Neural progenitor cell (in vitro differentiated cells): ENCODE measurements at regions not wholly inside any gene's neighbourhood (a gene's known extent, or its start where the extent isn't known, plus 50 kb on each side); places are given as distances from the start of the nearest gene placed in this dataset.
"Not testable (repeated sequence)": the region's sequence is repeated elsewhere in the genome, so short reads cannot be mapped to it uniquely, and the experiment has no call there.

Experiments
- CTCF ChIP-seq: fragments of 200-600 bp; sonication (generic); IDR thresholded peaks from 2 replicates; pipeline ENCODE4 v1.5.1; 2017; ENCODE audit warnings: antibody characterized with exemption, mild to moderate bottlenecking
- EZH2 ChIP-seq: fragments of 200-600 bp; sonication (generic); IDR thresholded peaks from 2 replicates; pipeline ENCODE4 v1.6.1; 2017; ENCODE audit warnings: antibody characterized with exemption, mild to moderate bottlenecking, moderate library complexity
- EZH2phosphoT487 ChIP-seq: fragments of 200-600 bp; sonication (generic); IDR thresholded peaks from 2 replicates; pipeline ENCODE4 v1.6.1; 2017; ENCODE audit warnings: antibody characterized with exemption

GRCh38 chr1:114242531-114243210 lies 89.0 kb upstream of the SYT6 start:
- TF ChIP-seq CTCF, EZH2, EZH2phosphoT487: not testable (repeated sequence)
